ENCODE measurements at regions not wholly inside any gene's neighbourhood (a gene's known extent, or its start where the extent isn't known, plus 50 kb on each side); places are given as distances from the start of the nearest gene placed in this dataset.

GRCh38 chr14:21923820-21924219, 250.2 kb upstream of the OR4E1 start:
- TF ChIP-seq EZH2 (IDR thresholded peaks at IDR 0.05; ENCODE audit: insufficient read depth, poor library complexity, severe bottlenecking) (no peak), EZH2phosphoT487 (IDR thresholded peaks at IDR 0.05; ENCODE audit: insufficient read depth, low read depth) (no peak)

Data from GM23248 (cell line).